GM12892 (cell line): ENCODE measurements at regions not wholly inside any gene's neighbourhood (a gene's known extent, or its start where the extent isn't known, plus 50 kb on each side); places are given as distances from the start of the nearest gene placed in this dataset.

Experiments
- POLR2A ChIP-seq: IDR thresholded peaks from 2 replicates; pipeline ENCODE4 v1.6.1; 2011; ENCODE audit warnings: low read depth, low read length, control low read depth
- POLR2AphosphoS5 ChIP-seq: IDR thresholded peaks from 2 replicates; pipeline ENCODE4 v1.6.1; 2011; ENCODE audit warnings: low read depth, low read length, control low read depth
- TAF1 ChIP-seq: IDR thresholded peaks from 2 replicates; pipeline ENCODE4 v1.6.1; 2011; ENCODE audit warnings: low read depth, mild to moderate bottlenecking, control low read depth, low read length, borderline replicate concordance

DNA sequence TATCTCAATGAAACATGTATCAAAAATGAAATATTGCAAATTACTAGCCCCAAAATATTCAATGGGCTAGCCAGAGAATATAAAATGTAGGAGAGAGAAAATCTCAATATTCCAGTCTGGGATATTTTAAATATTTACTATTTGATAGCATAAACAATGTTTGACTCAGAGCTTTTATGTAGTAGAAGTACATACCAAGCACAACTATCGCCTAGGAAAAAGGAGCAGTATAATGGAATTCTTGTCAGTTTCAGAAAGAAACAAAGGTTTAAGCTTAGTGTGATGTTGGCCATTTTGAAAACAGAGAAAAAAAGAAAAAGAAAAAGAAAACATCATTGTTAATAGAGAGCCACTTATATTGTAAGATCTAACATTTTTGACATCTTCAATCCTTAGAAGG is 1961.9 kb upstream of the CELF4 start:
- TF ChIP-seq POLR2AphosphoS5 (no peak), POLR2A (no peak), TAF1 (no peak)
